ENCODE measurements at regions not wholly inside any gene's neighbourhood (a gene's known extent, or its start where the extent isn't known, plus 50 kb on each side); places are given as distances from the start of the nearest gene placed in this dataset.

GRCh38 chr11:134519390-134519750, 107.3 kb upstream of the B3GAT1 start:
- Mint-ChIP-seq H3K27ac (no peak overlapping the region), H3K27me3 (ENCODE audit: insufficient read depth, low read depth) (peaks cover 11% of the 10 kb centered on the region), H3K9me3 (peaks cover 3% of the 10 kb centered on the region), H3K4me1 (peaks cover 37% of the 10 kb centered on the region), H3K36me3 (peaks cover 2% of the 10 kb centered on the region), H3K4me3 (no peak overlapping the region)
- Histone ChIP-seq H2AFZ (replicated peaks) (no peak overlapping the region), H3K4me2 (no peak overlapping the region), H3K36me3 (no peaks in the 10 kb centered on the region), H4K20me1 (ENCODE audit: low read depth) (no peaks in the 10 kb centered on the region), H3K79me2 (ENCODE audit: low read depth) (no peaks in the 10 kb centered on the region), H3K27ac (no peak overlapping the region), H3K9ac (no peak overlapping the region), H3K9me3 (ENCODE audit: low read depth) (no peaks in the 10 kb centered on the region), H3K4me3 (no peak overlapping the region), H3K27me3 (no peaks in the 10 kb centered on the region), H3K4me1 (peaks cover 7% of the 10 kb centered on the region), H3F3A (ENCODE audit: low read depth) (no peaks in the 10 kb centered on the region)
- TF ChIP-seq EZH2 (IDR thresholded peaks at IDR 0.05) (no peak), CTCF (IDR thresholded peaks at IDR 0.05) (no peak), EZH2phosphoT487 (IDR thresholded peaks at IDR 0.05) (no peak)
- no peak for DNase-seq (ENCODE audit: low spot score)

- H3K9me3 Mint-ChIP-seq, result peaks cover 3% of the 10 kb centered on the region
- Histone ChIP-seq H2AFZ (replicated peaks) (no peak overlapping the region), H3K4me2 (no peak overlapping the region), H4K20me1 (ENCODE audit: low read depth) (no peaks in the 10 kb centered on the region), H3K27ac (no peak overlapping the region), H3K27me3 (no peaks in the 10 kb centered on the region), H3K4me1 (peaks cover 7% of the 10 kb centered on the region), H3K4me3 (no peak overlapping the region), H3K79me2 (ENCODE audit: low read depth) (no peaks in the 10 kb centered on the region), H3K9ac (no peak overlapping the region), H3F3A (ENCODE audit: low read depth) (no peaks in the 10 kb centered on the region), H3K9me3 (ENCODE audit: low read depth) (no peaks in the 10 kb centered on the region), H3K36me3 (no peaks in the 10 kb centered on the region)
- peaks cover 9% of the 10 kb centered on the region for H3K27me3 Mint-ChIP-seq (ENCODE audit: insufficient read depth, low read depth)
- peaks cover 2% of the 10 kb centered on the region for H3K36me3 Mint-ChIP-seq
- H3K4me1 Mint-ChIP-seq, result peaks cover 35% of the 10 kb centered on the region
- H3K27ac Mint-ChIP-seq, result no peak overlapping the region
- TF ChIP-seq CTCF (IDR thresholded peaks at IDR 0.05) (no peak), EZH2 (IDR thresholded peaks at IDR 0.05) (no peak), EZH2phosphoT487 (IDR thresholded peaks at IDR 0.05) (no peak)
- no peak for DNase-seq (ENCODE audit: low spot score)
- no peak overlapping the region for H3K4me3 Mint-ChIP-seq
Observed at GRCh38 chr11:134518616-134519389, 106.8 kb upstream of the B3GAT1 start.

GRCh38 chr11:134517621-134518293, 105.7 kb upstream of the B3GAT1 start:
- Mint-ChIP-seq H3K9me3 (no peaks in the 10 kb centered on the region), H3K4me3 (no peak overlapping the region), H3K36me3 (no peaks in the 10 kb centered on the region), H3K27ac (no peak overlapping the region), H3K4me1 (peaks cover 31% of the 10 kb centered on the region), H3K27me3 (ENCODE audit: insufficient read depth, low read depth) (peaks cover 9% of the 10 kb centered on the region)
- Histone ChIP-seq H3F3A (ENCODE audit: low read depth) (no peaks in the 10 kb centered on the region), H3K27ac (no peak overlapping the region), H3K4me3 (no peak overlapping the region), H3K27me3 (no peaks in the 10 kb centered on the region), H3K79me2 (ENCODE audit: low read depth) (no peaks in the 10 kb centered on the region), H4K20me1 (ENCODE audit: low read depth) (no peaks in the 10 kb centered on the region), H3K4me2 (no peak overlapping the region), H3K36me3 (no peaks in the 10 kb centered on the region), H3K4me1 (peaks cover 7% of the 10 kb centered on the region), H2AFZ (replicated peaks) (no peak overlapping the region), H3K9ac (no peak overlapping the region), H3K9me3 (ENCODE audit: low read depth) (no peaks in the 10 kb centered on the region)
- DNase-seq (ENCODE audit: low spot score), result no peak
- TF ChIP-seq EZH2 (IDR thresholded peaks at IDR 0.05), result no peak
- no peak for TF ChIP-seq CTCF (IDR thresholded peaks at IDR 0.05)
- no peak for TF ChIP-seq EZH2phosphoT487 (IDR thresholded peaks at IDR 0.05)
